ENCODE measurements at regions not wholly inside any gene's neighbourhood (a gene's known extent, or its start where the extent isn't known, plus 50 kb on each side); places are given as distances from the start of the nearest gene placed in this dataset.

- TF ChIP-seq CTCF (IDR thresholded peaks at IDR 0.05; ENCODE audit: insufficient read depth, low read length, poor library complexity, severe bottlenecking): no peak
- H3K36me3 ChIP-seq (ENCODE audit: control insufficient read depth, insufficient read depth, low read length): no peaks in the 10 kb centered on the region
- no peaks in the 10 kb centered on the region for H3K27me3 ChIP-seq (ENCODE audit: control insufficient read depth, insufficient read depth, low read length)
- no peak overlapping the region for H3K4me3 ChIP-seq (ENCODE audit: low read depth, low read length)
- DNase-seq (ENCODE audit: low read depth): no peak
These were observed 72.1 kb upstream of the RTL1 start for GRCh38 chr14:100975671-100976070.

GRCh38 chr14:100979079-100979478 lies 75.6 kb upstream of the RTL1 start:
- H3K4me3 ChIP-seq (ENCODE audit: low read depth, low read length): no peak overlapping the region
- no peak for DNase-seq (ENCODE audit: low read depth)
- no peaks in the 10 kb centered on the region for H3K36me3 ChIP-seq (ENCODE audit: control insufficient read depth, insufficient read depth, low read length)
- no peak for TF ChIP-seq CTCF (IDR thresholded peaks at IDR 0.05; ENCODE audit: insufficient read depth, low read length, poor library complexity, severe bottlenecking)
- H3K27me3 ChIP-seq (ENCODE audit: control insufficient read depth, insufficient read depth, low read length): no peaks in the 10 kb centered on the region

DNA sequence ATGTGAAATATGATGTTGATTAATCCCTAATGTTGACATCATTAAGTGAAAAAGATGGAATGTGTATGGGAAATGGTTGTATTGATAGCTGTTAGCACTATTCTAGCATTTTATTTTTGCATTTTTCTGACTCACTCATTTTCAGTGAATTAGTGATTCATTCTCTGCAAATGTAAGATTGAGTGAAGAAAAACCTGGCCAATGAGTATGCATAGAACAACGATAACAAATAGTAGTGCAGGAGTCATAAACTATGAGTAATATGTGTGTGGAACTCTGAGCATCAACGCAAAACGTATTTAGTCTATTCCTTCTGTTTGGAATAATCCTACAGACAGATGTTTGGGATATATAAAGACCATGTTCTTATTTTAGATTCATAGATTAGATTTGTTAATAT lies 76.3 kb upstream of the RTL1 start:
- TF ChIP-seq CTCF (IDR thresholded peaks at IDR 0.05; ENCODE audit: insufficient read depth, low read length, poor library complexity, severe bottlenecking): no peak
- no peak for DNase-seq (ENCODE audit: low read depth)
- no peaks in the 10 kb centered on the region for H3K36me3 ChIP-seq (ENCODE audit: control insufficient read depth, insufficient read depth, low read length)
- no peaks in the 10 kb centered on the region for H3K27me3 ChIP-seq (ENCODE audit: control insufficient read depth, insufficient read depth, low read length)
- H3K4me3 ChIP-seq (ENCODE audit: low read depth, low read length): no peak overlapping the region

DNA sequence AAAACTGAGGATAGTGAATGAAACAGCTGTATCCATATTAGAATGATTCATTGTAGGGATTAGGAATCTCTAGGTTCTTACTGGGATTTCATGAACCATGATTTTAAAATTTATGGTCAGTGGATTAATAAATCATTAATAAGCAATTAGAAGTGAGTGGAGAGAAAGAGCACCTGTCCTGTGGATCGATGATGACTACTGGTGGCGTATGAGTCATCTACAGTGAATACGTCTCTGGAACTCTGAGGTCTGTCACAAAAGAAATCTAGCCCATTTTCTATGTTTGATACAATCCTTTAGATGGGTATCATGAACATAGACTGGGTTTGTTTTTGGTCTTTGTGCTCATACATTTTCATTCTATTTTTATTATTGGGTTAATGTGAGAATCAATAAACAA lies 77.3 kb upstream of the RTL1 start:
- Histone ChIP-seq H3K4me3 (ENCODE audit: low read depth, low read length) (no peak overlapping the region), H3K27me3 (ENCODE audit: control insufficient read depth, insufficient read depth, low read length) (no peaks in the 10 kb centered on the region), H3K36me3 (ENCODE audit: control insufficient read depth, insufficient read depth, low read length) (no peaks in the 10 kb centered on the region)
- DNase-seq (ENCODE audit: low read depth): no peak
- TF ChIP-seq CTCF (IDR thresholded peaks at IDR 0.05; ENCODE audit: insufficient read depth, low read length, poor library complexity, severe bottlenecking): no peak

- TF ChIP-seq CTCF (IDR thresholded peaks at IDR 0.05; ENCODE audit: insufficient read depth, low read length, poor library complexity, severe bottlenecking): no peak
- Histone ChIP-seq H3K36me3 (ENCODE audit: control insufficient read depth, insufficient read depth, low read length) (no peaks in the 10 kb centered on the region), H3K27me3 (ENCODE audit: control insufficient read depth, insufficient read depth, low read length) (no peaks in the 10 kb centered on the region), H3K4me3 (ENCODE audit: low read depth, low read length) (no peak overlapping the region)
- no peak for DNase-seq (ENCODE audit: low read depth)
These were observed 78.3 kb upstream of the RTL1 start for GRCh38 chr14:100981809-100982208.

DNA sequence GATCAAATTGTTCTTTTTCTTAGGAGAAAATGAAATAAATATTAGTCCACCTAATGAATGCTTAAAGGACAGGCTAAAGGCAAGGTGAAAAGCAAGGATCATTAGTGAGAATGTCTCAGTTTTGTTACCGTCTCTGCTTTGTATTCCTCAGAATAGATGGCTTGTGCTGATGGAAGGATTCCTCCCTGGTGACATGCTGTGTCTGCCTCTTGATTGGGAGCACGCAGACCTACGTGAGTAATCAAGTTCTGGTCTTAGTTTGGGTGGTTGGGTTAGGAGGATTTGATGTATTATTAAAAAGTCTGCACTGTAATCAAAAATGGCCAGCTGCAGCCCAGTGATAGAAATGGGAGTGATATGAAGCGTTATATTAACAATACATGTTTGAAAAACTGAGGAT lies 78.8 kb upstream of the RTL1 start:
- Histone ChIP-seq H3K36me3 (ENCODE audit: control insufficient read depth, insufficient read depth, low read length) (no peaks in the 10 kb centered on the region), H3K4me3 (ENCODE audit: low read depth, low read length) (no peak overlapping the region), H3K27me3 (ENCODE audit: control insufficient read depth, insufficient read depth, low read length) (no peaks in the 10 kb centered on the region)
- DNase-seq (ENCODE audit: low read depth): no peak
- no peak for TF ChIP-seq CTCF (IDR thresholded peaks at IDR 0.05; ENCODE audit: insufficient read depth, low read length, poor library complexity, severe bottlenecking)

All from kidney epithelial cell (primary cell).